AG04449 (cell line): ENCODE measurements at regions not wholly inside any gene's neighbourhood (a gene's known extent, or its start where the extent isn't known, plus 50 kb on each side); places are given as distances from the start of the nearest gene placed in this dataset.

Experiments used
- CTCF ChIA-PET: fragments of 350-600 bp; formaldehyde crosslinking; extraction: SDS; loops from one replicate; lab custom pipeline; 2021; ENCODE audit warnings: antibody characterized with exemption; lab: Yijun Ruan, JAX
- POLR2A ChIA-PET: fragments of 400-600, 350-600 bp; formaldehyde crosslinking; extraction: SDS; loops from one replicate; lab custom pipeline; 2020; ENCODE audit warnings: antibody characterized with exemption, inconsistent platforms; lab: Yijun Ruan, JAX
- DNase-seq: peaks from one replicate; pipeline ENCODE4 v3.0.0-alpha.2; 2010; ENCODE audit warnings: low read depth, low spot score
- H3K4me3 ChIP-seq: 2 replicates; pipeline ENCODE4 v1.5.1; 2011; ENCODE audit warnings: low read depth, mild to moderate bottlenecking, control low read depth, low read length
- CTCF ChIP-seq: IDR thresholded peaks from one replicate; pipeline ENCODE4 v1.5.1; 2011; ENCODE audit warnings: mild to moderate bottlenecking, moderate library complexity, low read length, control low read depth, inconsistent platforms; ENCODE audit not compliant: insufficient read depth; ENCODE audit errors: missing control alignments

DNA sequence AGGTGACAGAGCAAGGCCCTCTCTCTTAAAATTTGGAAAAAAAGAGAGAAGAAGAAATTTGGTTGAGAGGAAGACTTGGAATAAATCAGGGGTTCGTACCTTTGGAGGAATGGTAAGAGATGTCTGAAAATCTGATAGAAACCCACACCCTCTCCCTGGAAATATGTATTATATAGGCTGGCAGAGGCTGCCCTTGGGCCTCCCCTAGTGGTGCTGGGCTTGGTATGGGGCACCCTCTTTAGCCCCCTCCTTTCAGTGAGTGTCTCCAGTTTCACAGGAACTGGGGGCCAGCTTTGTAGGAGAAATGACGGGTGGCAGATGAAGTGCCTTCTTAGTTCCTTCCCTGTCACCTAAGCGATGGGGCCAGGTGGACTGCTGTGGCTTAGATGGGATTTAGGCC, 82.9 kb upstream of the SLC2A1 start:
- POLR2A ChIA-PET, result no interaction called here

GRCh38 chr1:43039228-43040055, 80.8 kb upstream of the SLC2A1 start:
- TF ChIP-seq CTCF, result no peak
- H3K4me3 ChIP-seq, result no peak overlapping the region
- CTCF ChIA-PET, result interaction anchor here (1.0 to 1.6 kb wide), 2 partner anchors 13 to 22 kb away, joined by 3 read pairs; no protein-coding TSS in a partner anchor
- DNase-seq, result no peak
- POLR2A ChIA-PET, result no interaction called here

More for the DNA sequence above, 82.9 kb upstream of the SLC2A1 start:
- DNase-seq, result no peak
- H3K4me3 ChIP-seq, result no peak overlapping the region
- CTCF ChIA-PET, result interaction anchor here (2.0 kb wide), 1 partner anchor 17 kb away, joined by 5 read pairs; no protein-coding TSS in a partner anchor
- TF ChIP-seq CTCF, result no peak

- POLR2A ChIA-PET, result no interaction called here
- no peak for DNase-seq
- H3K4me3 ChIP-seq, result no peak overlapping the region
- no peak for TF ChIP-seq CTCF
- CTCF ChIA-PET, result interaction anchor here (1.0 to 1.6 kb wide), 2 partner anchors 14 to 24 kb away, joined by 3 read pairs; no protein-coding TSS in a partner anchor
These were observed 79.7 kb upstream of the SLC2A1 start for GRCh38 chr1:43038232-43038935.

GRCh38 chr1:43037466-43037865, 78.8 kb upstream of the SLC2A1 start:
- POLR2A ChIA-PET, result no interaction called here
- no peak overlapping the region for H3K4me3 ChIP-seq
- no peak for DNase-seq
- no peak for TF ChIP-seq CTCF
- CTCF ChIA-PET, result no interaction called here

- DNase-seq, result no peak
- ChIA-PET POLR2A (no interaction called here), CTCF (no interaction called here)
- no peak overlapping the region for H3K4me3 ChIP-seq
- no peak for TF ChIP-seq CTCF
These were observed 78.3 kb upstream of the SLC2A1 start for GRCh38 chr1:43036932-43037331.
